ENCODE measurements at regions not wholly inside any gene's neighbourhood (a gene's known extent, or its start where the extent isn't known, plus 50 kb on each side); places are given as distances from the start of the nearest gene placed in this dataset.

- TF ChIP-seq CTCF (conservative IDR thresholded peaks at IDR 0.05) = no peak
- H3K36me3 Mint-ChIP-seq (ENCODE audit: low read depth) = no peaks in the 10 kb centered on the region
- no peak overlapping the region for H3K27ac Mint-ChIP-seq (ENCODE audit: unreplicated experiment)
- H3K4me1 Mint-ChIP-seq = no peaks in the 10 kb centered on the region
- H3K9me3 Mint-ChIP-seq = no peaks in the 10 kb centered on the region
- peaks cover 24% of the 10 kb centered on the region for H3K27me3 Mint-ChIP-seq (ENCODE audit: low read depth)
- no peak for DNase-seq (ENCODE audit: low read depth, low spot score)
- H3K4me3 Mint-ChIP-seq = no peak overlapping the region
Measured at GRCh38 chr10:120403109-120403508, 53.9 kb upstream of the PLPP4 start.

GRCh38 chr10:120406376-120406775 lies 50.7 kb upstream of the PLPP4 start:
- no peak for TF ChIP-seq CTCF (conservative IDR thresholded peaks at IDR 0.05)
- no peaks in the 10 kb centered on the region for H3K9me3 Mint-ChIP-seq
- no peak overlapping the region for H3K4me3 Mint-ChIP-seq
- no peaks in the 10 kb centered on the region for H3K36me3 Mint-ChIP-seq (ENCODE audit: low read depth)
- H3K27ac Mint-ChIP-seq (ENCODE audit: unreplicated experiment) = no peak overlapping the region
- H3K27me3 Mint-ChIP-seq (ENCODE audit: low read depth) = peaks cover 15% of the 10 kb centered on the region
- H3K4me1 Mint-ChIP-seq = no peaks in the 10 kb centered on the region
- no peak for DNase-seq (ENCODE audit: low read depth, low spot score)
